NCI-H460 (cell line): ENCODE measurements at regions not wholly inside any gene's neighbourhood (a gene's known extent, or its start where the extent isn't known, plus 50 kb on each side); places are given as distances from the start of the nearest gene placed in this dataset.
"Not testable (repeated sequence)": the region's sequence is repeated elsewhere in the genome, so short reads cannot be mapped to it uniquely, and the experiment has no call there.

Experiments
- DNase-seq: peaks from one replicate; pipeline ENCODE4 v3.0.0-alpha.2; 2016; ENCODE audit warnings: low read depth; ENCODE audit errors: extremely low read depth

- DNase-seq, result no peak
Observed at GRCh38 chr16:79882340-79883005, 281.9 kb upstream of the MAF start.

- not testable (repeated sequence) for DNase-seq
Observed at GRCh38 chr16:79881107-79881506, 280.6 kb upstream of the MAF start.

GRCh38 chr16:79876332-79876730 lies 275.8 kb upstream of the MAF start:
- no peak for DNase-seq

GRCh38 chr16:79874391-79874790 lies 273.9 kb upstream of the MAF start:
- no peak for DNase-seq

- no peak for DNase-seq
Observed at GRCh38 chr16:79873825-79874224, 273.3 kb upstream of the MAF start.

GRCh38 chr16:79871906-79872305 lies 271.4 kb upstream of the MAF start:
- no peak for DNase-seq

- DNase-seq, result no peak
Observed at GRCh38 chr16:79870016-79870886, 269.7 kb upstream of the MAF start.

- no peak for DNase-seq
Observed at GRCh38 chr16:79869304-79870015, 268.9 kb upstream of the MAF start.

- no peak for DNase-seq
Observed at GRCh38 chr16:79868841-79869240, 268.3 kb upstream of the MAF start.

GRCh38 chr16:79867425-79867997 lies 267.0 kb upstream of the MAF start:
- no peak for DNase-seq

- no peak for DNase-seq
Observed at GRCh38 chr16:79865918-79866317, 265.4 kb upstream of the MAF start.

- DNase-seq, result no peak
Observed at GRCh38 chr16:79864781-79865391, 264.3 kb upstream of the MAF start.

- DNase-seq, result no peak
Observed at GRCh38 chr16:79864032-79864780, 263.7 kb upstream of the MAF start.

GRCh38 chr16:79863128-79864031 lies 262.8 kb upstream of the MAF start:
- no peak for DNase-seq

GRCh38 chr16:79862601-79863000 lies 262.1 kb upstream of the MAF start:
- DNase-seq, result no peak

- no peak for DNase-seq
Observed at GRCh38 chr16:79856581-79856980, 256.0 kb upstream of the MAF start.

GRCh38 chr16:79850348-79850747 lies 249.8 kb upstream of the MAF start:
- DNase-seq, result no peak

- no peak for DNase-seq
Observed at GRCh38 chr16:79849119-79849518, 248.6 kb upstream of the MAF start.

- DNase-seq, result no peak
Observed at GRCh38 chr16:79848719-79849118, 248.2 kb upstream of the MAF start.
